ENCODE measurements at regions not wholly inside any gene's neighbourhood (a gene's known extent, or its start where the extent isn't known, plus 50 kb on each side); places are given as distances from the start of the nearest gene placed in this dataset.

DNA sequence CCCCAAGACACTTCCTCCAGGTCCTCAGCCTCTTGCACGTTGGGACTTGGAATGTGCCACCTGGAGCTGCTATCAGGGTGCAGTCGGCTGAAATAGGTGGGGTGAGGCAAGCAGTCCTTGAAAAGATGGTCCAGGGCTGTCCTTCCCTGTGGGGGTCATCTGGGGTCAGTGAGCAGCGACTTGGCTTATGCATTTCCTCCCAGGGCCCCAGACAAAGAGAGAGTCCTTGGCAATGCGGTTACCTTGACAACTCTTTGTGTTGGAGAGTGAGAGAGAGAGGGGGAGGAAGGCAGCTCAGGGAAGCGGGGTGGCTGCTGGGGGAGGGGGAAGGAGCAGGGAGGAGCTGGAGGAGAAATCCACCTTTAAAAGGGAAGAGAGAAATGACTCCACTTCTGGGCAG is 93.8 kb downstream of the MIAT start:
- H3K4me1 ChIP-seq (ENCODE audit: low read length), result no peaks in the 10 kb centered on the region

DNA sequence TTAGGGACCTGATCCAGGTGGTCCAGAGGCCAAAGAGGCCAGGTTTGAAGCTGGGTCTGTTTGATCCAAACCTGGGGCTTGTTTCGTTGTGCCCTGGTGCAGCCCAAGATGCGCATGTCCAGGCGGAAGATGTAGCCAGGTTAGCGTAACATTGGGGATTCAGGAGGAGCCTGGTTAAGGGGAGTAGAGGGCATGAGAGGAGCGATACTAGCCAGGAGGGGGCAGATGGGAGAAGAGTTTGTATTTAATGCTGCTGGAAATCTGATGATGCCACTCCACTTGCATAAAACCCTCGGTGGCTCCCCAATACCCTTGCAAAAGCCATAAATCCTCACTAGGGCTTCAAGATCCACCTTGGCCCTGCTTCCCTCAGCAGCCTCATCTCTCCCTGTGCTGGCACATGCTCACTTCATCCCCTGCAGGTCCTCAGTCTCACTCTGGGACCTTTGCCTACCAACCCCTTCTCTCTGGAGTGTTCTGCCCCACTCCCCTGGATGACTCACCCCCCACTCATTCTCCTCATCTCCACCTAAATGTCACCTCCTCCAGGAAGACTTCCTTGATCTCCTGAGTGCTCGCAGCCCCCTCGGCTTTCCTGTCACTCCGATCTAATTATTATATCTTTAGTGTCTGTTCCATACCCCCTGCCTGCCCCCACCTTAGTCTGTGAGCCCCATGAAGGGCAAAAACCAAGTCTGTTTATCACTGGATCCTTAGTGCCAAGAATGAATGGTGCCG is 95.9 kb downstream of the MIAT start:
- Histone ChIP-seq H3K9me3 (replicated peaks; ENCODE audit: insufficient read depth, low read length) (no peaks in the 10 kb centered on the region), H3K36me3 (replicated peaks; ENCODE audit: insufficient read depth, low read length) (no peaks in the 10 kb centered on the region), H3F3A (ENCODE audit: insufficient read depth, low read length) (no peaks in the 10 kb centered on the region), H3K9me2 (replicated peaks; ENCODE audit: insufficient read depth, low read length) (no peaks in the 10 kb centered on the region), H3K27ac (ENCODE audit: low read length) (no peak overlapping the region), H2AFZ (ENCODE audit: low read length) (no peak overlapping the region), H3K27me3 (replicated peaks; ENCODE audit: insufficient read depth, low read length) (no peaks in the 10 kb centered on the region), H3K9ac (ENCODE audit: low read length) (no peak overlapping the region), H3K79me2 (ENCODE audit: low read length) (no peaks in the 10 kb centered on the region), H3K4me3 (ENCODE audit: low read length) (no peak overlapping the region), H3K4me2 (ENCODE audit: low read depth, low read length) (no peak overlapping the region), H3K4me1 (ENCODE audit: low read length) (no peaks in the 10 kb centered on the region), H4K20me1 (ENCODE audit: insufficient read depth, low read length) (no peaks in the 10 kb centered on the region)
- TF ChIP-seq EZH2phosphoT487 (IDR thresholded peaks at IDR 0.05; ENCODE audit: low read length), result no peak
- DNase-seq, result no peak

More for the DNA sequence above, 93.8 kb downstream of the MIAT start:
- no peak overlapping the region for H3K9ac ChIP-seq (ENCODE audit: low read length)
- H3K79me2 ChIP-seq (ENCODE audit: low read length), result no peaks in the 10 kb centered on the region
- H3K4me3 ChIP-seq (ENCODE audit: low read length), result no peak overlapping the region
- TF ChIP-seq, protein P1, sequence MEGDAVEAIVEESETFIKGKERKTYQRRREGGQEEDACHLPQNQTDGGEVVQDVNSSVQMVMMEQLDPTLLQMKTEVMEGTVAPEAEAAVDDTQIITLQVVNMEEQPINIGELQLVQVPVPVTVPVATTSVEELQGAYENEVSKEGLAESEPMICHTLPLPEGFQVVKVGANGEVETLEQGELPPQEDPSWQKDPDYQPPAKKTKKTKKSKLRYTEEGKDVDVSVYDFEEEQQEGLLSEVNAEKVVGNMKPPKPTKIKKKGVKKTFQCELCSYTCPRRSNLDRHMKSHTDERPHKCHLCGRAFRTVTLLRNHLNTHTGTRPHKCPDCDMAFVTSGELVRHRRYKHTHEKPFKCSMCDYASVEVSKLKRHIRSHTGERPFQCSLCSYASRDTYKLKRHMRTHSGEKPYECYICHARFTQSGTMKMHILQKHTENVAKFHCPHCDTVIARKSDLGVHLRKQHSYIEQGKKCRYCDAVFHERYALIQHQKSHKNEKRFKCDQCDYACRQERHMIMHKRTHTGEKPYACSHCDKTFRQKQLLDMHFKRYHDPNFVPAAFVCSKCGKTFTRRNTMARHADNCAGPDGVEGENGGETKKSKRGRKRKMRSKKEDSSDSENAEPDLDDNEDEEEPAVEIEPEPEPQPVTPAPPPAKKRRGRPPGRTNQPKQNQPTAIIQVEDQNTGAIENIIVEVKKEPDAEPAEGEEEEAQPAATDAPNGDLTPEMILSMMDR (IDR thresholded peaks at IDR 0.05; ENCODE audit: low read length), result no peak
- TF ChIP-seq EZH2 (optimal IDR thresholded peaks at IDR 0.05; ENCODE audit: low read depth, low read length) (no peak), EZH2phosphoT487 (IDR thresholded peaks at IDR 0.05; ENCODE audit: low read length) (no peak)
- no peaks in the 10 kb centered on the region for H3K36me3 ChIP-seq (replicated peaks; ENCODE audit: insufficient read depth, low read length)
- no peak overlapping the region for H3K4me2 ChIP-seq (ENCODE audit: low read depth, low read length)
- no peak for DNase-seq
- H3K9me3 ChIP-seq (replicated peaks; ENCODE audit: insufficient read depth, low read length), result no peaks in the 10 kb centered on the region
- H2AFZ ChIP-seq (ENCODE audit: low read length), result no peak overlapping the region
- no peaks in the 10 kb centered on the region for H3F3A ChIP-seq (ENCODE audit: insufficient read depth, low read length)
- no peaks in the 10 kb centered on the region for H3K9me2 ChIP-seq (replicated peaks; ENCODE audit: insufficient read depth, low read length)
- H3K27me3 ChIP-seq (replicated peaks; ENCODE audit: insufficient read depth, low read length), result no peaks in the 10 kb centered on the region
- no peak overlapping the region for H3K27ac ChIP-seq (ENCODE audit: low read length)
- H4K20me1 ChIP-seq (ENCODE audit: insufficient read depth, low read length), result no peaks in the 10 kb centered on the region

DNA sequence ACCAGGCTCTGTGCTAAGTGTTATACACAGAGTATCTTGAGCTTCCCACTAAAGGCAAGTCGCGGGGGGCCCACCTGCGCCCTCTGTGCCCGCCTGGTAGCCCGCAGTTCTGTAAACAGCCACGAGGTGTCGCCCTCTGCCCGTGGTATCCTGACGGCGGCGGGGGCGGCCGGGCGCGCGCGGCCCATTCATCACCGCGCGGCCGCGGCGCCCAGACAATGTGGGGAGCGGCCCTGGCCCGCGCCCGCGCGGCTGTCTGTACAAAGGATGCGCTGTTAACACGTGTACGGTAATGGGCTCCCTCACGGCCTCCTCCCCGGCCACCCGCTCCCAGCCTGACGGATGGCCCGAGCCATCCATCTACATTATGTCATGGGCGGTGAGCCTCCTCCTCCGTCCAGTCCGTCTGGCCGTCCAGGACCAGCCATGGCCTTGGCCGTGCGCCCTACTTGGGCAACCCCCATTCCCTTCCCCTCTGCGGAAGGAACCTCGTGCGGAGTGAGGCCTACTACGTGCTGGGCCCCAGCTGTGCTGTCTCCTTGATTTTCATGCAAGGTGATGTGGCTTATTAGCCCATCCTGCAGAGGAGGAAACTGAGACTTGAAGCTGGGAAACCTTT is 99.4 kb downstream of the MIAT start:
- H3K4me3 ChIP-seq (ENCODE audit: low read length), result no peak overlapping the region
- no peaks in the 10 kb centered on the region for H3K9me2 ChIP-seq (replicated peaks; ENCODE audit: insufficient read depth, low read length)
- no peaks in the 10 kb centered on the region for H4K20me1 ChIP-seq (ENCODE audit: insufficient read depth, low read length)
- TF ChIP-seq, protein P1 (IDR thresholded peaks at IDR 0.05; ENCODE audit: low read length), result peak; percentile 81
- no peak for TF ChIP-seq EZH2 (optimal IDR thresholded peaks at IDR 0.05; ENCODE audit: low read depth, low read length)
- no peak overlapping the region for H2AFZ ChIP-seq (ENCODE audit: low read length)
- H3F3A ChIP-seq (ENCODE audit: insufficient read depth, low read length), result no peaks in the 10 kb centered on the region
- no peaks in the 10 kb centered on the region for H3K9me3 ChIP-seq (replicated peaks; ENCODE audit: insufficient read depth, low read length)
- no peaks in the 10 kb centered on the region for H3K36me3 ChIP-seq (replicated peaks; ENCODE audit: insufficient read depth, low read length)
- no peaks in the 10 kb centered on the region for H3K4me1 ChIP-seq (ENCODE audit: low read length)
- H3K27me3 ChIP-seq (replicated peaks; ENCODE audit: insufficient read depth, low read length), result no peaks in the 10 kb centered on the region
- DNase-seq, result peak; percentile 33
- H3K4me2 ChIP-seq (ENCODE audit: low read depth, low read length), result peak overlapping the region; percentile 20; the same call in 1 of the 2 replicates
- H3K79me2 ChIP-seq (ENCODE audit: low read length), result no peaks in the 10 kb centered on the region
- H3K9ac ChIP-seq (ENCODE audit: low read length), result no peak overlapping the region
- no peak overlapping the region for H3K27ac ChIP-seq (ENCODE audit: low read length)

DNA sequence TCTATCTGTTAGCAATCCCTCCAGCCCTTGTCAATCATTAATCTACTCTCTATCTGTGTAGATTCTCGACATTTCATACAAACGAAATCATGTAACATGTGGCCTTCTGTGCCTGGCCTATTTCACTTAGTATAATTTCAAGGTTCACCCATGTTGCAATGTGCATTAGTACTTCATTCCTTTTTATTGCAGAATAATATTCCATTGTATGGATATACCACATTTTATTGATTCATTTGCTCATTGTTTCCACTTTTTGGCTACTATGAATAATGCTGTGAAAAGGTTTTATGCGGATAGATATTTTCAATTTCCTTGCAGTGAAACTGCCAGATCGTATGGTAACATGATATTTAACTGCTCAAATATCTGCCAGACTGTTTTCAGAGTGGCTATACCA is 100.1 kb downstream of the MIAT start:
- Histone ChIP-seq H4K20me1 (ENCODE audit: insufficient read depth, low read length) (no peaks in the 10 kb centered on the region), H3K4me1 (ENCODE audit: low read length) (no peaks in the 10 kb centered on the region), H3K79me2 (ENCODE audit: low read length) (no peaks in the 10 kb centered on the region)

More for the DNA sequence above, 100.1 kb downstream of the MIAT start:
- Histone ChIP-seq H2AFZ (ENCODE audit: low read length) (no peak overlapping the region), H3K4me3 (ENCODE audit: low read length) (no peak overlapping the region), H3K27me3 (replicated peaks; ENCODE audit: insufficient read depth, low read length) (no peaks in the 10 kb centered on the region), H3K27ac (ENCODE audit: low read length) (no peak overlapping the region), H3F3A (ENCODE audit: insufficient read depth, low read length) (no peaks in the 10 kb centered on the region), H3K9ac (ENCODE audit: low read length) (no peak overlapping the region), H3K9me2 (replicated peaks; ENCODE audit: insufficient read depth, low read length) (no peaks in the 10 kb centered on the region), H3K36me3 (replicated peaks; ENCODE audit: insufficient read depth, low read length) (no peaks in the 10 kb centered on the region), H3K9me3 (replicated peaks; ENCODE audit: insufficient read depth, low read length) (no peaks in the 10 kb centered on the region), H3K4me2 (ENCODE audit: low read depth, low read length) (no peak overlapping the region)
- TF ChIP-seq EZH2phosphoT487 (IDR thresholded peaks at IDR 0.05; ENCODE audit: low read length), result no peak
- TF ChIP-seq EZH2 (optimal IDR thresholded peaks at IDR 0.05; ENCODE audit: low read depth, low read length), result no peak
- DNase-seq, result no peak

Data from MM.1S (cell line).